H9 (cell line): ENCODE measurements at regions not wholly inside any gene's neighbourhood (a gene's known extent, or its start where the extent isn't known, plus 50 kb on each side); places are given as distances from the start of the nearest gene placed in this dataset.

ENCODE experiments used
- DNase-seq: peaks from one replicate; pipeline ENCODE4 v3.0.0-alpha.2; 2017
- H2AFZ ChIP-seq: one replicate; pipeline ENCODE4 v1.6.1; 2013; ENCODE audit warnings: mild to moderate bottlenecking, low read length, control low read depth, moderate library complexity
- H2AK5ac ChIP-seq: 2 replicates; pipeline ENCODE4 v1.6.1; 2013; ENCODE audit warnings: low read length, control low read depth, mixed read lengths; ENCODE audit not compliant: insufficient read length
- H2BK120ac ChIP-seq: one replicate; pipeline ENCODE4 v1.6.1; 2013; ENCODE audit warnings: low read depth, mild to moderate bottlenecking, low read length, control low read depth, inconsistent platforms; ENCODE audit not compliant: poor library complexity, severe bottlenecking
- H2BK12ac ChIP-seq: 2 replicates; pipeline ENCODE4 v1.6.1; 2013; ENCODE audit warnings: low read length, control low read depth, mixed read lengths, low read depth; ENCODE audit not compliant: insufficient read length
- H2BK15ac ChIP-seq: 2 replicates; pipeline ENCODE4 v1.6.1; 2013; ENCODE audit warnings: low read depth, low read length, control low read depth
- H2BK20ac ChIP-seq: one replicate; pipeline ENCODE4 v1.6.1; 2013; ENCODE audit warnings: low read depth, mild to moderate bottlenecking, low read length, control low read depth, inconsistent platforms; ENCODE audit not compliant: poor library complexity, severe bottlenecking
- H2BK5ac ChIP-seq: 2 replicates; pipeline ENCODE4 v1.6.1; 2013; ENCODE audit warnings: low read length, control low read depth, mixed read lengths; ENCODE audit not compliant: insufficient read length
- H3K14ac ChIP-seq: 2 replicates; pipeline ENCODE4 v1.6.1; 2013; ENCODE audit warnings: low read length, control low read depth; ENCODE audit not compliant: insufficient read depth
- H3K18ac ChIP-seq: 2 replicates; pipeline ENCODE4 v1.6.1; 2013; ENCODE audit warnings: low read depth, mild to moderate bottlenecking, mixed read lengths, low read length, control low read depth; ENCODE audit not compliant: insufficient read length
- H3K23ac ChIP-seq: 2 replicates; pipeline ENCODE4 v1.6.1; 2013; ENCODE audit warnings: low read length, control low read depth, mixed read lengths, low read depth; ENCODE audit not compliant: insufficient read length
- H3K23me2 ChIP-seq: 2 replicates; pipeline ENCODE4 v1.6.1; 2013; ENCODE audit warnings: low read depth, mild to moderate bottlenecking, mixed read lengths, low read length, control low read depth; ENCODE audit not compliant: insufficient read length, poor library complexity, severe bottlenecking
- H3K27ac ChIP-seq: 2 replicates; pipeline ENCODE4 v1.5.1; 2013; ENCODE audit warnings: low read length, control low read depth, mixed read lengths, low read depth; ENCODE audit not compliant: insufficient read length
- H3K27me3 ChIP-seq: 2 replicates; pipeline ENCODE4 v1.6.1; 2013; ENCODE audit warnings: low read length, control low read depth, inconsistent platforms; ENCODE audit not compliant: insufficient read depth
- H3K4ac ChIP-seq: 2 replicates; pipeline ENCODE4 v1.6.1; 2013; ENCODE audit warnings: low read depth, mild to moderate bottlenecking, control low read depth, inconsistent platforms, low read length, moderate library complexity
- H3K4me1 ChIP-seq: 2 replicates; pipeline ENCODE4 v1.6.1; 2013; ENCODE audit warnings: low read length, control low read depth, inconsistent platforms; ENCODE audit not compliant: insufficient read depth
- H3K4me2 ChIP-seq: 2 replicates; pipeline ENCODE4 v1.6.1; 2013; ENCODE audit warnings: low read length, control low read depth, mixed read lengths; ENCODE audit not compliant: insufficient read length, insufficient read depth
- H3K56ac ChIP-seq: 2 replicates; pipeline ENCODE4 v1.6.1; 2013; ENCODE audit warnings: low read depth, mild to moderate bottlenecking, mixed read lengths, low read length, control low read depth; ENCODE audit not compliant: insufficient read length
- H3K79me1 ChIP-seq: 2 replicates; pipeline ENCODE4 v1.6.1; 2013; ENCODE audit warnings: low read depth, mild to moderate bottlenecking, moderate library complexity, low read length, control low read depth, inconsistent platforms; ENCODE audit not compliant: insufficient read depth, poor library complexity, severe bottlenecking
- H3K79me2 ChIP-seq: 2 replicates; pipeline ENCODE4 v1.6.1; 2013; ENCODE audit warnings: low read length, control low read depth, inconsistent platforms; ENCODE audit not compliant: insufficient read depth
- H3K9ac ChIP-seq: 2 replicates; pipeline ENCODE4 v1.6.1; 2013; ENCODE audit warnings: low read length, control low read depth, mixed read lengths; ENCODE audit not compliant: insufficient read length; ENCODE audit errors: extremely low read depth
- H3K9me3 ChIP-seq: one replicate; pipeline ENCODE4 v1.6.1; 2013; ENCODE audit warnings: low read depth, low read length, inconsistent platforms; ENCODE audit not compliant: control insufficient read depth
- H3T11ph ChIP-seq: one replicate; pipeline ENCODE4 v1.6.1; 2013; ENCODE audit warnings: mild to moderate bottlenecking, low read length, control low read depth, inconsistent platforms
- H4K20me1 ChIP-seq: one replicate; pipeline ENCODE4 v1.6.1; 2013; ENCODE audit not compliant: control insufficient read depth, insufficient read length, insufficient read depth
- H4K5ac ChIP-seq: 2 replicates; pipeline ENCODE4 v1.6.1; 2013; ENCODE audit warnings: low read depth, mild to moderate bottlenecking, mixed read lengths, low read length, control low read depth; ENCODE audit not compliant: insufficient read length
- H4K8ac ChIP-seq: replicated peaks from 2 replicates; pipeline ENCODE4 v1.6.1; 2013; ENCODE audit warnings: low read length, control low read depth, mixed read lengths, low read depth; ENCODE audit not compliant: insufficient read length
- H4K91ac ChIP-seq: 2 replicates; pipeline ENCODE4 v1.6.1; 2013; ENCODE audit warnings: low read depth, mild to moderate bottlenecking, moderate library complexity, mixed read lengths, low read length, control low read depth; ENCODE audit not compliant: insufficient read length
- H3K27ac Mint-ChIP-seq, 3 experiments: 2 replicates in 2 of 3; 3 replicates in 1 of 3; pipeline ENCODE4 v1.8.0; 2020 to 2021; ENCODE audit warnings: mixed read lengths in 3 of 3, mild to moderate bottlenecking in 1 of 3, moderate library complexity in 1 of 3
- H3K27me3 Mint-ChIP-seq: 2 replicates; pipeline ENCODE4 v1.8.0; 2021; ENCODE audit warnings: low read depth, mild to moderate bottlenecking, moderate library complexity, mixed read lengths
- H3K36me3 Mint-ChIP-seq, 3 experiments: 2 replicates in 2 of 3; 3 replicates in 1 of 3; pipeline ENCODE4 v1.8.0; 2020 to 2021; ENCODE audit warnings: low read depth in 3 of 3, mixed read lengths in 3 of 3; ENCODE audit not compliant: insufficient read depth in 1 of 3
- H3K4me1 Mint-ChIP-seq, 2 experiments: 2 replicates each; pipeline ENCODE4 v1.8.0; 2020; ENCODE audit warnings: mixed read lengths in 2 of 2
- H3K4me3 Mint-ChIP-seq, 2 experiments: 2 replicates in 1 of 2; 3 replicates in 1 of 2; pipeline ENCODE4 v1.8.0; 2020 to 2021; ENCODE audit warnings: mild to moderate bottlenecking in 2 of 2, mixed read lengths in 2 of 2, moderate library complexity in 1 of 2
- H3K9me3 Mint-ChIP-seq, 2 experiments: 2 replicates in 1 of 2; 3 replicates in 1 of 2; pipeline ENCODE4 v1.8.0; 2020; ENCODE audit warnings: mild to moderate bottlenecking in 2 of 2, mixed read lengths in 2 of 2, moderate library complexity in 1 of 2
- WGBS: extraction: QIAGEN DNeasy Blood & Tissue Kit; methylation state at CpG from one replicate; pipeline ENCODE4 v1.1.7; 2013; ENCODE audit warnings: missing lambda C conversion rate, low lambda C conversion rate, mixed read lengths; ENCODE audit not compliant: insufficient read length; ENCODE audit errors: extremely low coverage; 5-methylcytosine and 5-hydroxymethylcytosine counted together
- TF ChIP-seq, protein P1 (sequence below): fragments of 200-600 bp; sonication (generic); conservative IDR thresholded peaks from 3 replicates; pipeline ENCODE4 v1.8.0; 2021; ENCODE audit warnings: antibody characterized with exemption, mild to moderate bottlenecking

DNA sequence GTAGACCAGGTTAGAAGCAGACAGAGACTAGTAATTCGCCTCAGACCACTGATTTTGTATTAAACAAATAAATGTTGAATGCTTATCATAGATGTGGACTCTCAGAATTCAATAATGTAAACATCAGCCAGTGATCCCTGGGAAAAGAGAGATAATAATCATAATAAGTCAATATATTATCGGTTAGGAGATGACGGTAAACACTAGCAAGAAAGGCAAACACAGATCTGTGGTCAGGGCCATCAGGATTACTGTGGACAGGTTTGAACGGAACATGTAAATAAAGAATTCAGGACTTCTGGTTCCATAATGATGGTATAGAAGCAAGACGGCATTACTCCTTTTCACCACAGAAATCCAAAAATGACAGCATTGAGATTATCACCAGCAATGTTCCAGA, 861.6 kb downstream of the CBLN2 start:
- no peak overlapping the region for H3K4me2 ChIP-seq
- H3K23me2 ChIP-seq, result no peaks in the 10 kb centered on the region
- H2BK20ac ChIP-seq, result no peak overlapping the region
- no peak overlapping the region for H3K23ac ChIP-seq
- H3K79me1 ChIP-seq, result no peaks in the 10 kb centered on the region
- H3K27ac ChIP-seq, result no peak overlapping the region
- DNase-seq, result no peak
- Mint-ChIP-seq H3K36me3 (peaks cover 0 to 5% (median 4%) of the 10 kb centered on the region in 3 experiments; a peak in 4 of 7 replicates), H3K9me3 (peaks cover 7 to 13% of the 10 kb centered on the region in 2 experiments; a peak in 4 of 5 replicates), H3K27ac (no peak overlapping the region), H3K4me3 (no peak overlapping the region), H3K27me3 (no peaks in the 10 kb centered on the region), H3K4me1 (no peaks in the 10 kb centered on the region)
- no peak overlapping the region for H3K56ac ChIP-seq
- H2BK120ac ChIP-seq, result no peak overlapping the region
- H2AK5ac ChIP-seq, result no peak overlapping the region
- H3K9ac ChIP-seq, result no peak overlapping the region
- no peak overlapping the region for H4K8ac ChIP-seq
- H3K9me3 ChIP-seq, result no peaks in the 10 kb centered on the region
- H2BK15ac ChIP-seq, result no peak overlapping the region
- H3K27me3 ChIP-seq, result no peaks in the 10 kb centered on the region
- H4K20me1 ChIP-seq, result no peaks in the 10 kb centered on the region
- TF ChIP-seq, protein P1, sequence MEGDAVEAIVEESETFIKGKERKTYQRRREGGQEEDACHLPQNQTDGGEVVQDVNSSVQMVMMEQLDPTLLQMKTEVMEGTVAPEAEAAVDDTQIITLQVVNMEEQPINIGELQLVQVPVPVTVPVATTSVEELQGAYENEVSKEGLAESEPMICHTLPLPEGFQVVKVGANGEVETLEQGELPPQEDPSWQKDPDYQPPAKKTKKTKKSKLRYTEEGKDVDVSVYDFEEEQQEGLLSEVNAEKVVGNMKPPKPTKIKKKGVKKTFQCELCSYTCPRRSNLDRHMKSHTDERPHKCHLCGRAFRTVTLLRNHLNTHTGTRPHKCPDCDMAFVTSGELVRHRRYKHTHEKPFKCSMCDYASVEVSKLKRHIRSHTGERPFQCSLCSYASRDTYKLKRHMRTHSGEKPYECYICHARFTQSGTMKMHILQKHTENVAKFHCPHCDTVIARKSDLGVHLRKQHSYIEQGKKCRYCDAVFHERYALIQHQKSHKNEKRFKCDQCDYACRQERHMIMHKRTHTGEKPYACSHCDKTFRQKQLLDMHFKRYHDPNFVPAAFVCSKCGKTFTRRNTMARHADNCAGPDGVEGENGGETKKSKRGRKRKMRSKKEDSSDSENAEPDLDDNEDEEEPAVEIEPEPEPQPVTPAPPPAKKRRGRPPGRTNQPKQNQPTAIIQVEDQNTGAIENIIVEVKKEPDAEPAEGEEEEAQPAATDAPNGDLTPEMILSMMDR, result no peak
- H3K4me1 ChIP-seq, result no peaks in the 10 kb centered on the region
- no peak overlapping the region for H3K18ac ChIP-seq
- H3K79me2 ChIP-seq, result no peaks in the 10 kb centered on the region
- H4K91ac ChIP-seq, result no peak overlapping the region
- no peak overlapping the region for H2BK5ac ChIP-seq
- H2AFZ ChIP-seq, result no peak overlapping the region
- no peak overlapping the region for H3K14ac ChIP-seq
- no peak overlapping the region for H4K5ac ChIP-seq
- WGBS, result no CpG with 5 or more reads among the region's 5 CpGs
- H2BK12ac ChIP-seq, result no peak overlapping the region
- H3T11ph ChIP-seq, result no peak overlapping the region
- H3K4ac ChIP-seq, result no peak overlapping the region
